HG03108 (cell line): ENCODE measurements at regions not wholly inside any gene's neighbourhood (a gene's known extent, or its start where the extent isn't known, plus 50 kb on each side); places are given as distances from the start of the nearest gene placed in this dataset.
"Not testable (repeated sequence)": the region's sequence is repeated elsewhere in the genome, so short reads cannot be mapped to it uniquely, and the experiment has no call there.

Experiments
- ATAC-seq: cut with Tn5 transposase; IDR thresholded peaks from one replicate; pipeline ENCODE4 v1.9.1; 2021; ENCODE audit warnings: moderate library complexity; ENCODE audit not compliant: unreplicated experiment

- no peak for ATAC-seq
Measured at GRCh38 chrX:137646472-137646871, 80.5 kb downstream of the ZIC3 start.

GRCh38 chrX:137651647-137652046 is 85.7 kb downstream of the ZIC3 start:
- ATAC-seq: no peak

GRCh38 chrX:137652086-137652485 is 86.2 kb downstream of the ZIC3 start:
- no peak for ATAC-seq

- ATAC-seq: no peak
Measured at GRCh38 chrX:137654481-137654880, 88.6 kb downstream of the ZIC3 start.

- ATAC-seq: no peak
Measured at GRCh38 chrX:137667776-137668175, 101.8 kb downstream of the ZIC3 start.

GRCh38 chrX:137684591-137684990 is 118.7 kb downstream of the ZIC3 start:
- ATAC-seq: no peak

- ATAC-seq: no peak
Measured at GRCh38 chrX:137695417-137695816, 129.5 kb downstream of the ZIC3 start.

GRCh38 chrX:137707348-137707747 is 141.4 kb downstream of the ZIC3 start:
- no peak for ATAC-seq

- no peak for ATAC-seq
Measured at GRCh38 chrX:137742846-137743245, 176.9 kb downstream of the ZIC3 start.

- no peak for ATAC-seq
Measured at GRCh38 chrX:137743414-137743813, 177.5 kb downstream of the ZIC3 start.

- no peak for ATAC-seq
Measured at GRCh38 chrX:137746289-137746688, 180.4 kb downstream of the ZIC3 start.

GRCh38 chrX:137747244-137748043 is 181.5 kb downstream of the ZIC3 start:
- no peak for ATAC-seq

GRCh38 chrX:137748827-137749226 is 182.9 kb downstream of the ZIC3 start:
- no peak for ATAC-seq

GRCh38 chrX:137749246-137749645 is 183.3 kb downstream of the ZIC3 start:
- no peak for ATAC-seq

GRCh38 chrX:137771537-137771936 is 205.6 kb downstream of the ZIC3 start:
- no peak for ATAC-seq

GRCh38 chrX:137792214-137792613 is 226.3 kb downstream of the ZIC3 start:
- ATAC-seq: no peak

GRCh38 chrX:137797926-137798325 is 232.0 kb downstream of the ZIC3 start:
- ATAC-seq: not testable (repeated sequence)

- ATAC-seq: no peak
Measured at GRCh38 chrX:137823257-137823656, 257.3 kb downstream of the ZIC3 start.

GRCh38 chrX:137847376-137847775 is 281.4 kb downstream of the ZIC3 start:
- no peak for ATAC-seq

- ATAC-seq: no peak
Measured at GRCh38 chrX:137848266-137848905, 282.5 kb downstream of the ZIC3 start.

GRCh38 chrX:137852502-137852901 is 286.6 kb downstream of the ZIC3 start:
- no peak for ATAC-seq

GRCh38 chrX:137855490-137855889 is 289.6 kb downstream of the ZIC3 start:
- ATAC-seq: no peak
